Renal cortex interstitium (tissue), 11 donors: ENCODE measurements at regions not wholly inside any gene's neighbourhood (a gene's known extent, or its start where the extent isn't known, plus 50 kb on each side); places are given as distances from the start of the nearest gene placed in this dataset.

Experiments
- DNase-seq, 11 donors: peaks; one replicate each; pipeline ENCODE4 v3.0.0-alpha.2; 2013; ENCODE audit warnings: low read depth in 9 of 11, low spot score in 4 of 11; ENCODE audit errors: extremely low read depth in 1 of 11

- no peak for DNase-seq
Observed at GRCh38 chr2:212945526-212945925, 205.9 kb downstream of the IKZF2 start.

- DNase-seq = no peak
Observed at GRCh38 chr2:212943351-212943750, 208.1 kb downstream of the IKZF2 start.

- DNase-seq = no peak
Observed at GRCh38 chr2:212941361-212941760, 210.1 kb downstream of the IKZF2 start.

- peak; percentile 20 to 72 (median 40) for DNase-seq
Observed at GRCh38 chr2:212940816-212941215, 210.6 kb downstream of the IKZF2 start.

- DNase-seq = no peak
Observed at GRCh38 chr2:212939777-212940531, 211.5 kb downstream of the IKZF2 start.

- no peak for DNase-seq
Observed at GRCh38 chr2:212938144-212938793, 213.1 kb downstream of the IKZF2 start.

GRCh38 chr2:212936572-212936971 lies 214.8 kb downstream of the IKZF2 start:
- no peak for DNase-seq

- no peak for DNase-seq
Observed at GRCh38 chr2:212935752-212936151, 215.7 kb downstream of the IKZF2 start.

GRCh38 chr2:212931271-212931670 lies 220.1 kb downstream of the IKZF2 start:
- no peak for DNase-seq

- no peak for DNase-seq
Observed at GRCh38 chr2:212930556-212931260, 220.7 kb downstream of the IKZF2 start.

- DNase-seq = no peak
Observed at GRCh38 chr2:212929971-212930370, 221.4 kb downstream of the IKZF2 start.

- no peak for DNase-seq
Observed at GRCh38 chr2:212929116-212929515, 222.3 kb downstream of the IKZF2 start.

- DNase-seq = no peak
Observed at GRCh38 chr2:212928681-212929080, 222.7 kb downstream of the IKZF2 start.

- DNase-seq = no peak
Observed at GRCh38 chr2:212926940-212927339, 224.5 kb downstream of the IKZF2 start.

- no peak for DNase-seq
Observed at GRCh38 chr2:212923393-212923792, 228.0 kb downstream of the IKZF2 start.

GRCh38 chr2:212922701-212923100 lies 228.7 kb downstream of the IKZF2 start:
- DNase-seq = no peak

GRCh38 chr2:212921711-212922110 lies 229.7 kb downstream of the IKZF2 start:
- DNase-seq = no peak

- no peak for DNase-seq
Observed at GRCh38 chr2:212921061-212921460, 230.4 kb downstream of the IKZF2 start.

GRCh38 chr2:212919238-212919637 lies 232.2 kb downstream of the IKZF2 start:
- peak in 2 of 11 donors; percentile 24 to 25 for DNase-seq

- DNase-seq = no peak
Observed at GRCh38 chr2:212918336-212918735, 233.1 kb downstream of the IKZF2 start.
